Neural cell (in vitro differentiated cells): ENCODE measurements at regions not wholly inside any gene's neighbourhood (a gene's known extent, or its start where the extent isn't known, plus 50 kb on each side); places are given as distances from the start of the nearest gene placed in this dataset.

Experiments used
- EZH2 ChIP-seq: fragments of 200-600, 300-800 bp; shearing (Covaris generic), sonication (generic); IDR thresholded peaks from 2 replicates; pipeline ENCODE4 v1.6.1; 2014; ENCODE audit warnings: antibody characterized with exemption, low read length, borderline replicate concordance, mild to moderate bottlenecking; ENCODE audit not compliant: insufficient read depth, poor library complexity, severe bottlenecking
- POLR2AphosphoS5 ChIP-seq: IDR thresholded peaks from 2 replicates; pipeline ENCODE4 v1.6.1; 2012
- RAD21 ChIP-seq: fragments of 450-650 bp; conservative IDR thresholded peaks from 2 replicates; pipeline ENCODE4 v1.6.1; 2014; ENCODE audit warnings: antibody characterized with exemption, mild to moderate bottlenecking, moderate library complexity
- SMC3 ChIP-seq: fragments of 450-650 bp; conservative IDR thresholded peaks from 2 replicates; pipeline ENCODE4 v1.6.1; 2014; ENCODE audit warnings: antibody characterized with exemption, mild to moderate bottlenecking, moderate library complexity; ENCODE audit not compliant: poor library complexity
- TAF1 ChIP-seq: IDR thresholded peaks from 2 replicates; pipeline ENCODE4 v1.6.1; 2012; ENCODE audit warnings: low read depth
- TF ChIP-seq, protein P1 (sequence below): fragments of 450-650 bp; IDR thresholded peaks from 2 replicates; pipeline ENCODE4 v1.5.1; 2014; ENCODE audit warnings: antibody characterized with exemption, mild to moderate bottlenecking, moderate library complexity; ENCODE audit not compliant: poor library complexity, severe bottlenecking
- TF ChIP-seq, protein P2 (sequence below): IDR thresholded peaks from 2 replicates; pipeline ENCODE4 v1.6.1; 2012; ENCODE audit warnings: borderline replicate concordance

DNA sequence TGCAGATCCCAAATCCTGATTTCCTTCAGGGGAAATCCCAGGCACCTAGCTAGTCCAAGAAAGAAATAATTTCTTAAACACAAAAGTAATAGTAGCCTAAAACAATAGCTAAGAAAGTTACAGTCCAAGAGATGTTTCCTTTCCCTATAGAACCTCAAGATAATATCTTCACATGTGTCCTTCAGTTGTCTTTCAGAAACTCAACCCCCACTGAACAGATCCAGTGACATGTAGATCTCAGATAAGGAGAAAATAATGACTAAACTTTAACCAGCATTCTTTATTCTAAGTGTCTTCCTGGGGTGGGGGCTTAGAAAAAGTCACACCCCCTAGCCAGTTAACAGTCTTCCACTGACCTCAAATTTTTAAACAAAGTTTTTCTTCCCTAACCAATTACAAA, 131.3 kb upstream of the ADRA1B start:
- TF ChIP-seq, protein P1, sequence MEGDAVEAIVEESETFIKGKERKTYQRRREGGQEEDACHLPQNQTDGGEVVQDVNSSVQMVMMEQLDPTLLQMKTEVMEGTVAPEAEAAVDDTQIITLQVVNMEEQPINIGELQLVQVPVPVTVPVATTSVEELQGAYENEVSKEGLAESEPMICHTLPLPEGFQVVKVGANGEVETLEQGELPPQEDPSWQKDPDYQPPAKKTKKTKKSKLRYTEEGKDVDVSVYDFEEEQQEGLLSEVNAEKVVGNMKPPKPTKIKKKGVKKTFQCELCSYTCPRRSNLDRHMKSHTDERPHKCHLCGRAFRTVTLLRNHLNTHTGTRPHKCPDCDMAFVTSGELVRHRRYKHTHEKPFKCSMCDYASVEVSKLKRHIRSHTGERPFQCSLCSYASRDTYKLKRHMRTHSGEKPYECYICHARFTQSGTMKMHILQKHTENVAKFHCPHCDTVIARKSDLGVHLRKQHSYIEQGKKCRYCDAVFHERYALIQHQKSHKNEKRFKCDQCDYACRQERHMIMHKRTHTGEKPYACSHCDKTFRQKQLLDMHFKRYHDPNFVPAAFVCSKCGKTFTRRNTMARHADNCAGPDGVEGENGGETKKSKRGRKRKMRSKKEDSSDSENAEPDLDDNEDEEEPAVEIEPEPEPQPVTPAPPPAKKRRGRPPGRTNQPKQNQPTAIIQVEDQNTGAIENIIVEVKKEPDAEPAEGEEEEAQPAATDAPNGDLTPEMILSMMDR, result no peak
- TF ChIP-seq SMC3 (no peak), RAD21 (no peak), EZH2 (no peak), POLR2AphosphoS5 (no peak), TAF1 (no peak)
- TF ChIP-seq, protein P2, sequence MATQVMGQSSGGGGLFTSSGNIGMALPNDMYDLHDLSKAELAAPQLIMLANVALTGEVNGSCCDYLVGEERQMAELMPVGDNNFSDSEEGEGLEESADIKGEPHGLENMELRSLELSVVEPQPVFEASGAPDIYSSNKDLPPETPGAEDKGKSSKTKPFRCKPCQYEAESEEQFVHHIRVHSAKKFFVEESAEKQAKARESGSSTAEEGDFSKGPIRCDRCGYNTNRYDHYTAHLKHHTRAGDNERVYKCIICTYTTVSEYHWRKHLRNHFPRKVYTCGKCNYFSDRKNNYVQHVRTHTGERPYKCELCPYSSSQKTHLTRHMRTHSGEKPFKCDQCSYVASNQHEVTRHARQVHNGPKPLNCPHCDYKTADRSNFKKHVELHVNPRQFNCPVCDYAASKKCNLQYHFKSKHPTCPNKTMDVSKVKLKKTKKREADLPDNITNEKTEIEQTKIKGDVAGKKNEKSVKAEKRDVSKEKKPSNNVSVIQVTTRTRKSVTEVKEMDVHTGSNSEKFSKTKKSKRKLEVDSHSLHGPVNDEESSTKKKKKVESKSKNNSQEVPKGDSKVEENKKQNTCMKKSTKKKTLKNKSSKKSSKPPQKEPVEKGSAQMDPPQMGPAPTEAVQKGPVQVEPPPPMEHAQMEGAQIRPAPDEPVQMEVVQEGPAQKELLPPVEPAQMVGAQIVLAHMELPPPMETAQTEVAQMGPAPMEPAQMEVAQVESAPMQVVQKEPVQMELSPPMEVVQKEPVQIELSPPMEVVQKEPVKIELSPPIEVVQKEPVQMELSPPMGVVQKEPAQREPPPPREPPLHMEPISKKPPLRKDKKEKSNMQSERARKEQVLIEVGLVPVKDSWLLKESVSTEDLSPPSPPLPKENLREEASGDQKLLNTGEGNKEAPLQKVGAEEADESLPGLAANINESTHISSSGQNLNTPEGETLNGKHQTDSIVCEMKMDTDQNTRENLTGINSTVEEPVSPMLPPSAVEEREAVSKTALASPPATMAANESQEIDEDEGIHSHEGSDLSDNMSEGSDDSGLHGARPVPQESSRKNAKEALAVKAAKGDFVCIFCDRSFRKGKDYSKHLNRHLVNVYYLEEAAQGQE, result no peak
